Gastroesophageal sphincter (tissue), 3 donors: ENCODE measurements at regions not wholly inside any gene's neighbourhood (a gene's known extent, or its start where the extent isn't known, plus 50 kb on each side); places are given as distances from the start of the nearest gene placed in this dataset.

ENCODE experiments used
- CTCF ChIP-seq, 4 experiments: fragments of 200-600 bp in 2 of 4; fragments of 450-650 bp in 2 of 4; sonication (generic) in 1 of 4; IDR thresholded peaks; one replicate each; pipeline ENCODE4 v1.5.1; 2017 to 2019; ENCODE audit warnings: antibody characterized with exemption in 4 of 4, mild to moderate bottlenecking in 2 of 4, moderate library complexity in 2 of 4
- EP300 ChIP-seq: sonication (generic); formaldehyde crosslinking; IDR thresholded peaks from one replicate; pipeline ENCODE4 v1.6.1; 2017; ENCODE audit warnings: antibody characterized with exemption, mild to moderate bottlenecking
- POLR2A ChIP-seq, 2 donors: fragments of 450-650 bp; IDR thresholded peaks; one replicate each; pipeline ENCODE4 v1.6.1; 2017; ENCODE audit warnings: antibody characterized with exemption in 2 of 2, mild to moderate bottlenecking in 2 of 2, moderate library complexity in 1 of 2
- POLR2AphosphoS5 ChIP-seq: sonication (generic); formaldehyde crosslinking; IDR thresholded peaks from one replicate; pipeline ENCODE4 v1.6.1; 2017; ENCODE audit warnings: antibody characterized with exemption

GRCh38 chr2:226122041-226122440 is 677.6 kb downstream of the IRS1 start:
- TF ChIP-seq POLR2A (IDR thresholded peaks at IDR 0.05) (no peak), CTCF (IDR thresholded peaks at IDR 0.05) (no peak), POLR2AphosphoS5 (no peak), EP300 (no peak)
